ENCODE measurements at regions not wholly inside any gene's neighbourhood (a gene's known extent, or its start where the extent isn't known, plus 50 kb on each side); places are given as distances from the start of the nearest gene placed in this dataset.
A peak's percentile ranks its signal among the peaks of the same experiment; 100 is the strongest.

DNA sequence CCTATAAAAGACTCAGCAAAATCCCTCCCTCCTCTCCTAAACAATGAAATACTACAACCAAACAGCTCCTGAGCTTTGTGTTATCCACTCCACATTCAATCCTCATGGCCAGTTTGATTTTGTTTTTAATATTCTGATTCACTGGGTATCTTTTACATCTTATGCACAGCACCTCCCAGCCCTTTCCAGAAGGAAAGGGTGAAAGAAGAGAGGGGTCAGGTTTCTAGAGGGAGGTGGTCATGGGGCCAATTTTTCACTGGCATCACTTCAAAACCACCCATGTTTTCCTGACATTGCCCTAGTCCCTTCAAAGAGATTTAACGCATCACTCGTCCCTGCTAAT is 315.6 kb downstream of the LPIN1 start:
- no peak for DNase-seq

DNA sequence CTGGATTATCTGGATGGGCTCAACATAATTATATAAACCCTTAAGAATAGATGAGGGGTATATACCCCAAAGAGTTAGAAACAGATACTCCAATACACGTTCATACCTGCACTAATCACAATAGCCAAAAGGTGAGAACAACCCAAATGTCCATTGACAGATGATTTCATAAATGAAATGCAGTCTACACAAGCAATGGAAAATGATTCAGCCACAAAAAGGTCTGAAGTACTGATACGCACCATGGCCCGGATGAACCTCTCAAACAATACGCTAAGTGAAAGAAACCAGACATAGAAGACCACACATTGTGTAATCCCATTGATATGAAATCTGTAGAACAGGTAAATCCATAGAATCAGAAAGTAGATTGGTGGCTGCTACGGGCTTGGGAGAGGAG is 316.8 kb downstream of the LPIN1 start:
- DNase-seq, result no peak

DNA sequence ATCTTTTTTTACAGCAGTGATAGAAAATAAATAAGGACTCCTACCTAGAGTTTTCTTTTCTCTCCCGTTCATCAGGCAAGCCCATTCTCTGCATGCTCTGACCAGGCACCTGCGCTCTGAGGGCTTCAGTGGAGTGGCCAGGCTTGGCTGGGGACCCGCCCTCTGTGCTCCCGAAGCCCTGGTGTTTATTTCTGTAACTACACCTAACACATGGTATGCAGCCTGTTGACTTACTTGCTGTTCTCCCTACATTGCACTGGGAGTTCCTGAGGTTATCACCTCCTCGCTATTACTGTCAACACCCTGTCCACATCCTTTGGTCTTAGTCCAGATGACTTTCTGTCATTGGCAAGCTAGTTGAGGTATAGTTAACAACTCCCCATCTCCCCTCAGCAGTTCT is 317.7 kb downstream of the LPIN1 start:
- peak; percentile 23 for DNase-seq

DNA sequence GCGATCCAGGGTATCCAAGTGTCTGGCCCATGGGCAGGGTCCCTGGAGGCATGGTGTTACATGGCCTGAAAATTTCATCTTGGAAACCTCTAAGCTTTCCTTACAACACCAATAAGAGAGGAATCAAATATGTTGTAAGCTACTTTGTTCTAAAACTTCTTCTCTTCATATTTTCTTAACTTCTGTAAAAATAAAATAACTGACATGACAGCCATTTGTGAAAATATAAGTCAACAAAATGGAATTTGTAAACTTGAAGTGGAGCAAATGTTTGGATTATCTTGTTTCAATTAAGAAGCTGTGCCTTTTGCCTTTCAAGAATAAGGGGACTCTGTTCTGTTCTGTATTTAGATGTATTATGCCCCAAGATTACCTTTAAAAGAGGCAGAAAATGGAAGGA is 319.7 kb downstream of the LPIN1 start:
- no peak for DNase-seq

DNA sequence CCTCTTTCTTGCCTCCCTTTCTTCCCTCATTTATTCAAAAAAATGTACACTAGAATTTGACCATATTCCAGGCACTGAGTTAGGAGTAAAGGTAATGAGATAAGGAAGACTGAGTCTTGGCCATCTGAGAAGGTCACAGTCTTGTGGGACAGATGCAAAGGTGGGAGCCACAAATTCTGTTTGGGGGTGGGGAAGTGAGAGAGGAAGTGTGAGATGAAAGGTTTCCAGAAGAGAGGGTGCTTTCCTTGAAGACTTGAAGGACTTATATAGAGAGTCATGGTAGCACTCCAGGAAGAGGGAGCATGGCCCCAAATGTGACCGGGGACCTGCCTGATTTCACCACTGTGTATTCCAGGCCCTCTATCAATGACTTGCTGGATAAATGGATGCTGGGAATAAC is 320.6 kb downstream of the LPIN1 start:
- DNase-seq, result no peak

DNA sequence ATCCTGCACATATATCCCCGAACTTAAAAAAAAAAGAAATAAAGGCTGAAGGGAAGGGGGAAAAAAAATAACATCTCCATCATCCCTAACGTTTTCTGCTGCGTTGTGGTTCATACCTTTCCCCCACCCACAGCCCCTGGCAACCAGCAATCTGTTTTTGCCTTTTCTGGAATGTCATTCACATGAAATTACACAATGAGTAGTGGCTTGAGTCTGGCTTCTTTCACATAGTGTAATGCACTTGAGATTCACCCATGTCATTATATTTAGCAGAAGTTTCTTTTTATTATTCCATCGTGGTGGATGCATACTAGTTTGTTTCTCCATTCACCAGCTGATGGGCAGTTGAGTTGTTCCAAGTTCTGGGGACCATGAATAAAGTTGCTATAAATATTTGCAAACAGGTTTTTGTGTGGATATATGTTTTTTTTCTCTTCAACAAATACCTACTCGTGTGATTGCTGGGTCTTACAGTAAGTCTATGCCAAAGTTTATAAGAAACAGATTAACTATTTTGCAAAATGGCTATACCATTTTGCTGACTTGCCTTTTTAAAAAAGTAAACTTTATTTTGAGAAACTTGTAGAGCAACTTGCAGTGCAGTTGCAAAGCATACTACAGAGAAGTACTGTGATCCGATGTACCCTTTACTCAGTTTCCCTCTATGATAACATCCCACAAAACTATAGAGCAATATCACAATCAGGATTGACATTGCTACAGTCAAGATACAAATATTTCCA is 322.5 kb downstream of the LPIN1 start:
- DNase-seq, result no peak

DNA sequence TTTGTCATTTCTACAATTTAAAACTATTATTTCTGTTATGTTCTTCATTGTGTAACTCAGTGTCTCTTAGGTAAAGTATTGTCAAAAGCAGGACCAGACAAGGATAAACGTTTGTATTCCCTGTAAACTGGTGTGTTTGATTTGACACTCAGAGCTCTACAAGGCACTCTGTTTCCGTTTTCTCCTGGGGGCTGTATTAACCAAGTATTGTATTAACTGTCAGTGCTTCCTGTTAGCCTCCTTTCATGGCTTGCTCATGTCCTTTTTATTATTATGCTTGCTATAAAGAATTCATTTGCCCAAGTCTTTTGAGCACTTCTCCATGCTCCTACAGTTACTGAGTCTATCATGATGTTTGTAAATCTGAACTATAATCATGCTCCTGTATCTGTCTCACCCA is 323.7 kb downstream of the LPIN1 start:
- no peak for DNase-seq

DNA sequence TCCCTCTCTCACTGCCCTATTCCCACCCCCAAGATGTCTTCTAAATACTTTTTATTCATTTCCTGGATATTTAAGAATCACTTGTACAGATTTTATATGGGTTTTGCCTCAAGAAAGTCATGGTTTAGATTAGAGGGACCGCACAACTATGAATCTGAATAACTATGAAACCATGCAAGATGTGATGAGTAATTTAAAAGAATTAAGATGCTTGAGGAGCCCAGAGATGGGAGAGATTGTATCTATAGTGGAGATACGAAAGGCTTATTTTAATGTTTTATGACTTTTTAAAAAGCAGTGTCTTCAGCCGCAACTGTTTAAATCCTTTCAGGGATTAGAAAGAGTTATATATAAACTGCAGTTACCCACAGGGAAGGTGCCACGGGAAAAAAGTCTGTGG is 324.1 kb downstream of the LPIN1 start:
- DNase-seq, result no peak

DNA sequence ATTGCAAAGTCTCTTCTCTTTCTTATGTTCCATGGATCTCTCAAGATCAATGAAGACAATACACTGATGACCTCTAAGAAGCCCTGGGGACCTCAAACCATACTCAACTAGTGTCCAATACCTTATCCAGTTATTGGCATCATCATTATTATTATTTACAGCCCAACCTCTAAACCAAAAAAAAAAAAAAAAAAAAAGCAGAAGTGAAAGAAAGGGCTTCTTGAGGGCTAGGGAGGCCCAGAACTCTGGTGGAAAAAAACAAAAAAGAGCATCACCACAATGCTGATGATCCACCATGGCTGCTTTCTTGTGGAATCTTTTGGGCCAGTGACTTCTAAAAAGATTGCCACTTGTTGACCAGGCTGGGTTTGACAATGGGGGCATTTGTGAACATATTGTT is 324.9 kb downstream of the LPIN1 start:
- DNase-seq, result no peak

DNA sequence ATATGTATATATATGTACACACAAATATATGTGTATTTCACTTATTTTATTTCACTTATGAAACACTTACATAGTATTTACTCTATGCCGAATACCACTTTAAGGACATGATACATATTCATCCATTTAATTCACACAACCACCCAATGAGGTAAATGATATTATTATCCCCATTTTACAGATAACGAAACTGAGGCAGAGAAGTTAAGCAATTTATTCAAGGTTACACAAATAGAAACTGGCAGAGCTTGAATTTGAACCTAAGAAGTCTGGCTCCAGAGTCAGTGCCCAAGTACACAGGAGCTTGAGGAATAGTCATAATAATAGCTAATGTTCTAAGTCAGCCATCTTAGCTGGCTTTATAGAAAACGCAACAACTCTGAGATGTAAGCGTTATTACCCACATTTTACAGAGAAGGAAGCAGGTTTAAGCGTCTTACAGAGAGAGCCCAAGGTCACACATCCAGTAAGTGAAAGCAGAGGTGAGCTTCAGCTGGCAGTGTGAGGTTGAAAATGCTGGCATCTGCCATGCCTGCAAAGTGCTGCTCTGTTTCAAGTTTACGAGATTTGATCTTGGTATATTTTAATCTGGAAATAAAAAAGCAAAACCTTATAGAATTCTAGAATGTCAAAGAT is 326.9 kb downstream of the LPIN1 start:
- DNase-seq, result no peak

DNA sequence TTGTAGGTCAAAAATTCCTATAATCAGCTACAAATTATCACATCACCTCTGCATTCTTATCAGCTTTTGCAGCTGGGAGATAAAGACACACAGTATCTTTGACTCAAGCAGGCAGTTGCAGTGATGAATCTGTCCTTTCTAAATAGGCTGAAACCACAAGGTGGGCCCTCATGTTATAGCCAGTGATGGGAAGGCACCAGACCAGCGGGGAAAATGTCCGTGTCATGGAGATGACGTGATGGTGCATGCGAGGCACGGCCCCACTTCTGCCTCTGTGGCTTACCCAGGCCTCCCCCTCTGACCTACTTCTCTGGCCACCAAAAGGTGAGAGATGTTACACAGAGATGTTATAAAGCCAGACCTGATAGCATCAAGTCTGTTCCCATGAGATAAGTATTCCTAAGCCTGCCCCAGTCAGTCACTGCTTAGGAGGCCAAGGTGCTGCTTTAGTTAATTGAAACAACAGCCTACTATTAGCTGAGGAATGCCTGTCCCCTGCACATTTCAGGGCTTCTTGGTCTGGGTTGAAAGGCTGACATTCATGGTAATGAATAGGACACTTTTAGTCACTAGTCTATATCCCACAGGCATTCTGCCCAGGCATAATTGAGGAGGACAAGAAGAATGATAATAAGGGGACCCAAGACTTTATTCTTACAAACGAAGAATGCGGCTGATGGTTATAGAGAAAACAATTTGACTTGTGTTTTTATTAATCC is 327.9 kb downstream of the LPIN1 start:
- no peak for DNase-seq

DNA sequence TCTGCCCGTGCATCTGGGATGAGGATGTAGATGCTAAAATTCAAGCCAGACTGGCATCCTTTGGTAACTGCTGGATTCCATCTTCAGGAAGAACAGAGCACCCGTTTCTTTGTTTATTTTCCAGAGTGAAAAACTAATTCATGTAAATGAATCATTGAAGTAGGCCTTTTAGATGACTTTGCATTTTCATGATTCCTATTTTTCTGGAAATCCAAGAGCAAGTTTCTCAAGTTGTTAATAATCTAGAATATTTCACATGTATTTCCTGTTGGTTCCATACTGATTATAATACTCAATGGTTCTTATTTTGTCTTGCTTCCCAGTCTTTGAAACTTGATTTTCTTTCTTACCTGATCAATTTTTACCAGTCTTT is 328.4 kb downstream of the LPIN1 start:
- DNase-seq, result no peak

DNA sequence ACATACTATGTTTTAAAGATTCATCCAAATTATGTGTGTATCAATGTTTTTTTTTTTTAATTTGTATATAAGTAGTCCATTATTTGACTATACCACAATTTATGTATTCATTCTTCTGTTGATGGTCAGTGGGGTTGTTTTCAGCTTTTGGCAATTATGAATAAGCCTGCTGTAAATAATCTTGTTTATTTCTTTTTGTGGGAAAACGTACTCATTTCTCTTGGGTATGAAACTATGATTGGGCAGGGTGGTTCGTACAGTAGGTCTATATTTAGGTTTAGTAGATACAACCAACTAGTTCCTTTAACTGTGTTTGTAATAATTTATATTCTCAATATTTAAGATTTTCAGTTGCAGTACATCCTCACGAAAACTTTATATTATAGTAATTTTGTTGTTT is 329.2 kb downstream of the LPIN1 start:
- DNase-seq, result no peak

DNA sequence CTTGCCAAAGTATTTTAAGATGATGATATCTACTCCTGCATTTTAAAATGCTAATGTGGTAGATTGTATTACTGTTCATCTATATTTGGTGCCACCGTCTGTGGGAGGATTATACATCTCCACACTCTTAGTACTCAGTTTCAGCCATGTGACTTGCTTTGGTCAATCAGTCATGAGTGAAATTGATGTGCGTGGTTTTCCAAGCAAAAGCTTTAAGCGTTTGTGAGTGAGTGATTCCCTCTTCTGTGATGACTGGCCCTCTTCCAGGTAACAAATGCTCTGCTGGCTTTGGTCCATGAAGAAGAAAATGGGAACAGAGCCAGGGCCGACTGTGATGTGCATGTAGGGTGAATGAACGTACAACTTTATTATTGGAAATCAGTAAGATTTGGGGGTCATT is 330.4 kb downstream of the LPIN1 start:
- no peak for DNase-seq

DNA sequence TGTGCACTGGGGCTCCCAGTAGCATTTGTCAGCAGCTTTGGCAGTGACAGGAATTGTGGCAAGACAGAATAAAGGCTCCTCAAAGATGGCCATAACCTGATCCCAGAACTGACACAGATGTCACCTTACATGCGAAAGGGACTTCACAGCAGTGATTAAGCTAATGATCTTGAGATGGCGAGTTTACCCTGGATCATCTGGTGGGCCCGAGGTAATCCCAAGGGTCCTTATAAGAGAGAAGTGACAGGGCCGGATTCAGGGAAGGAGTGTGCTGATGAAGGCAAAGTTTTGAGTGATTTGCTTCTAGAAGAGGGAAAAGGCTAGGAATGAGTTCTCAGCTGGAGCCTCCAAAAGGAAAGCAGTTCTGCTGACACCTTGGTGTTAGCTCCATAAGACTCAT is 333.9 kb downstream of the LPIN1 start:
- no peak for DNase-seq

DNA sequence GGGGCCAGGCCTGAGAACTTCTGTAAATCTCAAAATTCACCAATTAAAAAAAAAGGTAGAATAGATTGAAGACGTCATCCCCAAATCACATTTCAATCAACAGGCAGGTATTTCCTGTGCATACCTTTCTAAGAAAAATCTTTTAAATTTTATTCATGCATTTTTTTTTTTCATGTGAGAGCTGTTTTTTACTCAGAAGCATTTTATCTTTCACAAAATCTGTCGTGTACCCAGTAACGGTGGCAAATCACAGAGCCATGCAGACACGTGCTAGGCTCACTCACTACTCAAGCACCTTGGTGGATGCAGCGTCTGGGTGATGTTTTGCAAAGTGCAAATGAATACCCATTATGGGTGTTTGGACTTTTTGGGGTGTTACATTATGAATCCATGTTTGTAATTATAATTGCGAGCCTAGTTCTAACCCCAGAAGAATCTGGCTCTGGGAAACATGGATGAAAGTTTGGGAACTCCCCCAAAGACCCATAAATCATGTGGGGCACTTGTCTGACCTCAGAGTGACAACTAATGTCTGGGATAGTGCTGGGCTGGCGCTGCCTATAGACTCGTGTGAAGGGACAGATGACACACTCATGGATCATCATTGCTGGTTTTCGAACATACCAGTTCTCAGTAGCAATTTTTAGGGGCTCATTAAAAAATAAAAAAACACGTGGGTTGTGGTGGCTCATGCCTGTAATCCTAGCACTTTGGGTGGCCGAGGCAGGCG is 335.2 kb downstream of the LPIN1 start:
- peak; percentile 42 for DNase-seq

DNA sequence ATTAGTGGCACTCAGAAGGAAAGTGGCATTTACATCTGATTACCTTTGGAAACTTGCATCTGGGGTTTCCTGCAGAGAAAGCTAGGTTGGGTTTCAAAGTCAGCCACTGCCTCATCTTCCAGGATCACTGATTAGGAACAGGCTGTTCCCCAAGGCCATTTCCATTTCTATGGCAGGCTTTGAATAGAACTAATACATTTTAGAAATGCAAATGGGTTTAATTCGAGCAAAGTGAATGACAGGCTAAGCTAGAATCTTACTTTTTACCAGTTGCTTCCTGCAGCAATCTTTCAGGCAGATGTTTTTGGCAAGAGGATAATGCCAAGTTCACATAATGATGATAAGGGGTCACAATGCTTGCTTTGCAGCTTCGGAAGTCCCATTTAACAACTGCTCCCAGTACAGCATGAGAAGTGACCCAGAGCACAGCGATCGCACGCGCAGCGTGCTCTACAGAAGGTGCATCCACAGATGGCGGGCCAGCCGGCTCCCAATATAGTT is 336.7 kb downstream of the LPIN1 start:
- no peak for DNase-seq

DNA sequence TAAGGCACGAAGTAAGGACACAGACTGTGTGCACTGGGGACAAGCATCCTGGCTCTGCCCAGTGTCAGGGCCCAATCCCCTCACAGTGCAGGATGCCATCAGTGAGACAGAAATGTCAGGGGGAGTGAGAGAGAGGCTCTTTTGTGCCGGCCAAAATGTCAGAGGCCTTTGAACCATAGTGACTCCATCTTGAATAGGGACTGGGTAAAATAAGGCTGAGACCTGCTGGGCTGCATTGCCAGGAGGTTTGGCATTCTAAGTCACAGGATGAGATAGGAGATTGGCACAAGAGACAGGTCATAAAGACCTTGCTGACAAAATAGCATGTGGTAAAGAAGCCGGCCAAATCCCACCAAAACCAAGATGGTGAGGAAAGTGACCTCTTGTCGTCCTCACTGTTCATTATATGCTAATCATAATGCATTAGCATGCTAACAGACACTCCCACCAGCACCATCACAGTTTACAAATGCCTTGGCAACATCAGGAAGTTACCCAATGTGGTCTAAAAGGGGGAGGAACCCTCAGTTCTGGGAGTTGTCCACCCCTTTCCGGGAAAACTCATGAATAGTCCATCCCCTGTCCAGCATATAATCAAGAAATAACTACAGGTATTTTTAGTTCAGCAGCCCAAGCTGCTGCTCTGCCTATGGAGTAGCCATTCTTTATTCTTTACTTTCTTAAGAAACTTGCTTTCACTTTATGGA is 337.4 kb downstream of the LPIN1 start:
- DNase-seq, result no peak

DNA sequence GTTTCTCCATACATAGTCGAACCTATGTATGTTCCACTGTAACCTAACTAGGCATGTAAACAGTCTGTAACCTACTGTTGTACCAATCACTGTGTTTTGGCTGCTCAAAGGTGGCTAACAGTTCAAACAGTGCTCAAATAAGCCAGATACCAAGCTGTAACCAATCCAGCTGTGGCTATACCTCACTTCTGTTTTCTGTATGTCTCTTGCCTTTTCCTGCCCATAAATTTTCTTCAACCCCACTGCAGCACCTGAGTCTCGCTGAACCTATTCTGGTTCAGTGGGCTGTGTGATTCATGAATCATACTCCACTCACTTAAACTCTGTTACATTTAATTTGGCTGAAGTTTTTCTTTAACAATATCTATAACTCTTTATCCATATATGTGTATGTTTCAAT is 340.7 kb downstream of the LPIN1 start:
- no peak for DNase-seq

DNA sequence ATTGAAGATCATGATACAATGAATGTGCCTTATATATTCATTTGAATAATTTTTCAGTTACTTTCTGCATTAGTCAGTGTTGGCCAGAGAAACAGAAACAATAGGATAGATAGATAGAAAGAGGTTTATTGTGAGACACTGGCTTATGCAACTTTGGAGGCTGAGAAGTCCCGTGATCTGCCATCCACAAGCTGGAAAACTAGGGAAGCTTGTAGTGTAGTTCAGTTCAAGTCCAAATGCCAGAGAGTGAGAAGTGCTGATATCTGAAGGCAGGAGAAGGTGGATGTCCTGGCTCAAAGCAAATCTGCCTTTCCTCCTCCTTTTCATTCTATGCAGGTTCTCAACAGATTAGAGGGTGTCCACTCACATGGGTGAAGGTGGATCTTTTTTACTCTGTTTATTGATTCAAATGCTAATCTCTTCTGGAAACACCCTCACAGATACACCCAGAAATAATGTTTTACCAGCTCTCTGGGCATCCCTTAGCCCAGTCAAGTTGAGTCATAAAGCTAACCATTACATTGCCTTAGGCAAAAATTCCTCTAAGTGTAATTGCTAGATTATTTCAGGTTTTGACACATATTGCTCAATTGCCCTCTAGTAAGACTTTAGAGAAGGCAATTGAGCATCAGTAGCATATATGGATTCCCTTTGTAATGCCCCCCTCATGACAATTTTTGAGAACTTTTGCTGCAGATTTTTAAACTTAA is 341.4 kb downstream of the LPIN1 start:
- no peak for DNase-seq

DNA sequence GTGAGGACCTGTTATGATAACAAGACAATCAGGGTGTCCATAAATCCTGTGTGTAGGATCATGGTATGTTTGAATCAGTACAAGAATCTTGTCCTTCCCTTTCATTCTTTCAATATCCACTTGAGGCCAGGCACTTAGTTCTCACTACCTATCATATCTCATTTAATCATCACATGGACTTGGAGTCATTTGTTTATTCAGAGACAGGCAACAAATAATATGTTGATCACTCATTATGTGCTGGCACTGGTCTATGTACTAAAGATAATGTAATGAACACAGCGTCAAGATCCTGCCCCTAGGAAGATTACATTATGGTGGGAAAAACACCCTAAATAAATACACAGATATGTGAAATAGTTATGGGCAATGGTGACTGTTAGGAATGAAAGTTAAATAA is 342.6 kb downstream of the LPIN1 start:
- DNase-seq, result no peak

DNA sequence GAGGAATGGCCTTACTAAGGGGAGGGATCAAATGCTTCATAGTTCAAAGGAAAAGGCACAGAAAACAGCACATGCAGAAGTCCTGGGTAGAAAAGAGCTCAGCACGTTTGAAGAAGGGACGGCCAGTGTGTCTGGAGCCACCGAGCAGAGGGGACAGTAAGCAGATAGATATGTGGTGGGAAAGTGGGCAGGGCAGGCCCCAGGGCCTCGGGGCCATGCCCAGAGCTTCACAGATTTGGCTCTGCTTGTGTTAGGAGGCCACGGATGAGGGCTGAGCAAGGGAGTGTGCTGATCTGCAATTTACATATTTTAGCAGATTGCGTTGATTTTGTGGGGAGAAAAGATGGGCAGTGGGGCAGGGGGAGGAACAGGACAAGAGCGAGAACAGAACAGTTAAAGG is 343.1 kb downstream of the LPIN1 start:
- DNase-seq, result no peak
